Nephron (organoid): ENCODE measurements at regions not wholly inside any gene's neighbourhood (a gene's known extent, or its start where the extent isn't known, plus 50 kb on each side); places are given as distances from the start of the nearest gene placed in this dataset.

ENCODE experiments used
- H3K27ac Mint-ChIP-seq, 3 experiments: 2 replicates each; pipeline ENCODE4 v1.8.0; 2020; ENCODE audit warnings: mixed read lengths in 3 of 3, mild to moderate bottlenecking in 2 of 3, moderate library complexity in 1 of 3
- H3K27me3 Mint-ChIP-seq: 2 replicates; pipeline ENCODE4 v1.8.0; 2021; ENCODE audit warnings: low read depth, mild to moderate bottlenecking, moderate library complexity, mixed read lengths
- H3K36me3 Mint-ChIP-seq: 2 replicates; pipeline ENCODE4 v1.8.0; 2020; ENCODE audit warnings: low read depth, mixed read lengths
- H3K4me1 Mint-ChIP-seq: 2 replicates; pipeline ENCODE4 v1.8.0; 2020; ENCODE audit warnings: mixed read lengths
- H3K4me3 Mint-ChIP-seq, 3 experiments: 2 replicates each; pipeline ENCODE4 v1.8.0; 2020; ENCODE audit warnings: mild to moderate bottlenecking in 3 of 3, mixed read lengths in 3 of 3, moderate library complexity in 2 of 3
- H3K9me3 Mint-ChIP-seq: 2 replicates; pipeline ENCODE4 v1.8.0; 2020; ENCODE audit warnings: mixed read lengths
- TF ChIP-seq, protein P1 (sequence below), 3 experiments: fragments of 200-600 bp; sonication (generic); IDR thresholded peaks; one replicate each; pipeline ENCODE4 v1.5.0; 2021; ENCODE audit warnings: antibody characterized with exemption in 3 of 3; ENCODE audit not compliant: unreplicated experiment in 3 of 3

DNA sequence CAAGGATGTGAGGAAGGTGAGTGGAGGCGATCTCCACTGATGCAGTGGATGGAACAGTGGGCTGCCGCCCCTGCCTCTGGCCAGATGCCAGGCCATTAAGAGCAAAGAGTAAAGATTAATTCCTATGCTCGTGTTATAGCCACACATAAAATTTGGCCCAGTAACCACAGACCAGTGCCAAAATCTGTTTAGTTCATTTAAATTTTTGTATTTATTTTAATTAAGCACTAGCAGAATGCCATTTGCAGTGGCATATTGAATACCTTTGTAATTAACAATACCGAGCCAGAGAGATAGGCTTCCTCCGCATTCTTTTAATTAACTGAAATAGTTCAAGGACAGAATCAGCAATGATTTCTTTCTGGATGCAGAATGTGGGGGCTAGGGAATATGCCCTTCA lies 179.8 kb downstream of the MED10 start:
- TF ChIP-seq, protein P1, sequence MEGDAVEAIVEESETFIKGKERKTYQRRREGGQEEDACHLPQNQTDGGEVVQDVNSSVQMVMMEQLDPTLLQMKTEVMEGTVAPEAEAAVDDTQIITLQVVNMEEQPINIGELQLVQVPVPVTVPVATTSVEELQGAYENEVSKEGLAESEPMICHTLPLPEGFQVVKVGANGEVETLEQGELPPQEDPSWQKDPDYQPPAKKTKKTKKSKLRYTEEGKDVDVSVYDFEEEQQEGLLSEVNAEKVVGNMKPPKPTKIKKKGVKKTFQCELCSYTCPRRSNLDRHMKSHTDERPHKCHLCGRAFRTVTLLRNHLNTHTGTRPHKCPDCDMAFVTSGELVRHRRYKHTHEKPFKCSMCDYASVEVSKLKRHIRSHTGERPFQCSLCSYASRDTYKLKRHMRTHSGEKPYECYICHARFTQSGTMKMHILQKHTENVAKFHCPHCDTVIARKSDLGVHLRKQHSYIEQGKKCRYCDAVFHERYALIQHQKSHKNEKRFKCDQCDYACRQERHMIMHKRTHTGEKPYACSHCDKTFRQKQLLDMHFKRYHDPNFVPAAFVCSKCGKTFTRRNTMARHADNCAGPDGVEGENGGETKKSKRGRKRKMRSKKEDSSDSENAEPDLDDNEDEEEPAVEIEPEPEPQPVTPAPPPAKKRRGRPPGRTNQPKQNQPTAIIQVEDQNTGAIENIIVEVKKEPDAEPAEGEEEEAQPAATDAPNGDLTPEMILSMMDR (IDR thresholded peaks at IDR 0.05; ENCODE audit: unreplicated experiment in 3 of 3) = no peak
- Mint-ChIP-seq H3K36me3 (no peaks in the 10 kb centered on the region), H3K27ac (no peak overlapping the region), H3K4me3 (no peak overlapping the region), H3K9me3 (peaks cover 6% of the 10 kb centered on the region), H3K27me3 (peaks cover 4% of the 10 kb centered on the region), H3K4me1 (no peaks in the 10 kb centered on the region)

DNA sequence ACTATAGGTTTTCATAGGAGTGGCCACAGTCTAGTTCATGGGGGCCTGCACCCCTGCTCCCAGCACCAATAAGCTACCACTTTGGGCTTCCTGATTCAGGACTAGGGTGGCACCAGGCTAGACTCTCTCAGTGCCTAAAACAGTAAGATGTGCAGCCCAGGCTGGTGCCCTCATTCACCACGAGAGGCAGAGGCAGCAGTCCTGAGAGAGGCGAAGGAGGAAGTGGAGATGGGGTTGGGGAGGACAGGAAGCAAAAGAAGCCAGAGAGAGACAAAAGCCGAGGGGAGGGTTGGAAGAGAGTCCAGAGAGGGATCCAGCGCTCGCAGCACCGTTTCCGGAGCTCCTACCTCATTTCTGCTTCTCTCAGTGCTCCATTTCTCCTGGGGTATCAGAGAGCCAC lies 180.9 kb downstream of the MED10 start:
- Mint-ChIP-seq H3K27me3 (peaks cover 4% of the 10 kb centered on the region), H3K4me3 (no peak overlapping the region), H3K27ac (no peak overlapping the region), H3K9me3 (peaks cover 6% of the 10 kb centered on the region), H3K36me3 (no peaks in the 10 kb centered on the region), H3K4me1 (no peaks in the 10 kb centered on the region)
- TF ChIP-seq, protein P1 (IDR thresholded peaks at IDR 0.05; ENCODE audit: unreplicated experiment in 3 of 3) = no peak

DNA sequence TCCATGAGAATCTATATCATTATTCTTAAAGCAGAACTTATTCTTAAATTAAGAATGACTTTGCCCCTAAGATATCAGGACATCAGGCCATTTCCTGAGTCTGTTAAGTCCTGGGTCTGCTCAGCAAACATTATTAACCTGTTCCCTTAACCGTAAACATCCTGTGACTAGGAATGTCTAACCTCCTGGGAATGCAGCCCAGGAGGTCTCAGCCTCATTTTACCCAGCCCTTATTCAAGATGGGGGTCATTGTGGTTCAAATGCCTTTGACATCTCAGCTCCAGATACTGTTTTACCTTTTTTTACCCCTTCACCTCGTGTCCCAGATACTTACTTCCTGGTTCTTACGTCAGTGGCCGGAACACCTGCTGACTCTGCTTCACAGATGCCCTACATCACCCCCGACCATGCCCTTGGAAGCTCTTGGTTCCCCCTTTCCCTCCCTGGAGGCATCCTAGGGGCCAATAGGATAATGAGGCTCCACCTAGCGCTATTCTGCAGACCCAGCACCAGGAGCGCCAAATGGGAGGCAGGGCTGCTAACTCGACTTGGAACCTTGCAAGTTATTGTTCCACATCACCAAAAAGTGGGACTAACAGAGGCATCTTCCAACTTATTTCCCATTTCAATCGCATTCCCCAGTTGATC lies 182.5 kb downstream of the MED10 start:
- H3K27me3 Mint-ChIP-seq = peaks cover 4% of the 10 kb centered on the region

DNA sequence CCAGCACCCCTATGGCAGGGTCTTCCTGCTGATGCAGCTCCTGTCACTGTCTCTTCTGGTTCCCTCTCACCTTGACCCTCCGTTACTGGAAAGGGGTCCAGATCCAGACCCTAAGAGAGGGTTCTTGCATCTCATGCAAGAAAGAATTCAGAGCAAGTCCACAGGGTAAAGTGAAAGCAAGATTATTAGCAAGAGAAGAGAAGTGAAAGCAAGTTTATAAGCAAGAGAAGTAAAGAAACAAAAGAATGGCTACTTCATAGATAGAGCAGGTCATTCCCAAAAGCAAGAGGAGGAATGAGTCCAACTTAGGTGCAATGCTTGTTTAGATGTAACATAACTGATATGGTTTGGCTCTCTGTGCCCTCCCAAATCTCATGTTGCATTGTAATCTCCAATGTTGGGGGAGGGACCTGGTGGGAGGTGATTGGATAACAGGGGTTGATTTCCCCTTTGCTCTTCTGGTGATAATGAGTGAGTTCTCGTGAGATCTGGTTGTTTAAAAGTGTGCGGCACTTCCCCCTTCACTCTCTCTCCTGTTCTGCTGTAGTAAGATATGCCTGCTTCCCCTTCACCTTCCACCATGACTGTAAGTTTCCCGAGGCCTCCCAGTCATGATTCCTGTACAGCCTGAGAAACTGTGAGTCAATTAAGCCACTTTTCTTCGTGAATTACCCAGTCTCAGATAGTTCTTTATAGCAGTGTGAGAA lies 183.3 kb downstream of the MED10 start:
- Mint-ChIP-seq H3K27me3 (no peaks in the 10 kb centered on the region), H3K27ac (no peak overlapping the region), H3K36me3 (no peaks in the 10 kb centered on the region), H3K9me3 (peaks cover 3% of the 10 kb centered on the region), H3K4me1 (no peaks in the 10 kb centered on the region), H3K4me3 (no peak overlapping the region)
- TF ChIP-seq, protein P1 (IDR thresholded peaks at IDR 0.05; ENCODE audit: unreplicated experiment in 3 of 3) = no peak

More for the DNA sequence above, 182.5 kb downstream of the MED10 start:
- no peaks in the 10 kb centered on the region for H3K4me1 Mint-ChIP-seq
- H3K36me3 Mint-ChIP-seq = no peaks in the 10 kb centered on the region
- peaks cover 6% of the 10 kb centered on the region for H3K9me3 Mint-ChIP-seq
- H3K27ac Mint-ChIP-seq = no peak overlapping the region
- TF ChIP-seq, protein P1 (IDR thresholded peaks at IDR 0.05; ENCODE audit: unreplicated experiment in 3 of 3) = no peak
- H3K4me3 Mint-ChIP-seq = no peak overlapping the region

DNA sequence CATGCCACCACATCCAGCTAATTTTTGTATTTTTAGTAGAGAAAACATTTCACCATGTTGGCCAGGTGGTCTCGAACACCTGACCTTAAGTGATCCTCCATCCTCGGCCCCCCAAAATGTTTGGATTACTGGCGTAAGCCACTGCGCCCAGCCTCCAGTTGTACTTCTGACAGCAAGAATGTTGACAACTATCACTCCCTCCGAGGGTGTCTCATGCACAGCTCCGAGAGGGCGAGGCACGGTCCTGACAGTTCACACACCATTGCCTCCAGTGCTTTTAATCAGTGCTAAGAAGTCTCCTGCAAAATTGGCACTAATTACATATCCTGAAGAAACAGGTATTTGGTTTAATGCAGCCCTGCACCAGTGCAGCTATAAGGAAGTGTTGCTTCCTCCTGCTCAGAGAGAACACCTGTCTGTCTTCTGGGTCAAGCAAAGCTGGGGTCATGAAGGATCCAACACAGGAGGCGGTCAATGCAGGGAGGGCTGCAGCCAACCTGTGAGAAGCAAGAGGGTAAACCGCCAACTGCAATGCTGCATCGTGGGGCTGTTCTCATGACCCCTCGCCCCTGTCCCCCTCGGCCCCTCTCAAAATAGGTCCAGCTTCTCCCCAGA lies 184.0 kb downstream of the MED10 start:
- Mint-ChIP-seq H3K4me1 (no peaks in the 10 kb centered on the region), H3K4me3 (no peak overlapping the region), H3K36me3 (no peaks in the 10 kb centered on the region), H3K9me3 (peaks cover 3% of the 10 kb centered on the region), H3K27me3 (no peaks in the 10 kb centered on the region), H3K27ac (no peak overlapping the region)
- TF ChIP-seq, protein P1 (IDR thresholded peaks at IDR 0.05; ENCODE audit: unreplicated experiment in 3 of 3) = no peak
